Putamen (tissue), 1 donor: ENCODE measurements at regions not wholly inside any gene's neighbourhood (a gene's known extent, or its start where the extent isn't known, plus 50 kb on each side); places are given as distances from the start of the nearest gene placed in this dataset.
"Not testable (repeated sequence)": the region's sequence is repeated elsewhere in the genome, so short reads cannot be mapped to it uniquely, and the experiment has no call there.

Experiments used
- DNase-seq: peaks from one replicate; pipeline ENCODE4 v3.0.0-alpha.2; 2016; ENCODE audit warnings: low spot score

DNA sequence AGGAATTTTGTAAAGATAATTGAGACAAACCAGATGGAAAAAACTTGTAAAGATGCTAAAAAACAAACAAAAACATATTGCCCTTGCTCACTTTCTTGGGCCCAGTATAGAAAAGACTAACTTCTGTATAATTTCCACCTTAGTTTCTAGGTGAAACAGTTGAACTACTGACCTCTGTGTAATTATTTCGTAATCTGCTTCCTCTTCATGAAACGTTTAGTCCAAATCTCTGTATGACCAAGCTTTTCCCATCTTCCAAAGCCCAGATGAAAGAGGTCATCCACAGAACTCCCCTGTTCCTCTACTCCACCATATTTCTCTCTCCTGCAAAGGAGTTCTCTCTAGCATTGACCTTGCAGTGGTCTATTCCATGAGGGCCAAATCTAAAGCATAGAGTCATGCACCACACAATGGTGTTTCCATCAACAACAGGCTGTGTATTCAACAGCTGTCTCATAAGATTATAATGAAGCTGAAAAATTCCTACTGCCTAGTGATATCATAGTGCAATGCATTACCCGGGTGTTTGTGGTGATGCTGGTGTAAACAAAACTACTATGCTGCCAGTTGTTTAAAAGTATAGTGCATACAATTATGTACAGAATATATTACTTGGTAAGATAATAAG, 647.6 kb downstream of the TNS3 start:
- no peak for DNase-seq

- no peak for DNase-seq
Measured at GRCh38 chr7:46933596-46933995, 648.3 kb downstream of the TNS3 start.

DNA sequence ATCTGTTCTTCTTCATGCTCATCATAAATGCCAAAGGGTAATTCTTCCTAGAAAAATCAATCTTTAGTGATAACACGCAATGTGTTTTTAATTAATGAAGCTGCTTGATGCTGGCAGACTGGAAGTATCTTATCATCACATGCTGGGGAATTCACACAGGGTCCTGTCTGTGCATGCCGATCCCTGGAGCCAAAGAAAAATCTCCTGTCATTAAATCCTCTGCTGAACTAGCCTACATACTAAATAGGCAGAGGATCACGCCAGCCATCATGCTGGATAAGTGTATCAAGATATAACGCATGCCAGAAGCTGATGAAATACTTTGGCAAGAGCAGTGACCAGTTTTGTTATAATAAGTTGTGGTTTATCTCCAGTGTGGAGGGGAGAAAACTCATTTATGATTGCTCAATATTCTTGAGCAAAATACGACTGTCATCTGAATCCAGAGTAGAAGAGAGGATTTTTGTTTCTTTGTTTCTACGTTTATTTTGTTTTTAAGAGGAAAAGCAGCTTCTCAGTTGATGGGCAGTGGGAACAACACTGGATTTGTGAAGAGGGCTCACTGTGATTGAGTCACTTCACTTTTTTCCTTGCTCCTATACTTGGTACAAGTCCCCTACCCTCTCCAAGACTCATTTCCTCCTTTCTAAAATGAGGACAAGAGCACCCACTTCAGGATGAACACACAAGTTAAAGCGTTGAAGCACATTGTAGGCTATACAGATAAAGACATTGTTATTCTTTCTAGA, 649.1 kb downstream of the TNS3 start:
- DNase-seq: no peak

DNA sequence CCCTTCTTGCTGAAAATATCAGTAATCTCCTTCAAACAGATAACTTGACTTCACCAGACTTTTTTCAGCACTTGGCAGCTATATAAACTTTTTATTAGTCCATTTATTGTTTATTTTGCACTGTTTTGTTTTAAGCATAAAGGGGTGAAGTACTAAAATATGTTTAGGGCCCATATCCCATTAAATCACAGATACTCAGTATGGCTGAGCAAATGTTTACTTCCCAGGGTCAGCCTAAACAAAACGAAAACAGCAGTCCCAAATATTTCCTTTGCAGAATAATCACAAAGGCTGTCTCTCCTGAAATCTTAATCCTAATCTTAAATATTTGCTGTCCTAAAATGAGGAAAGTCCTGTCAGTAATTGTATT, 649.6 kb downstream of the TNS3 start:
- DNase-seq: no peak

DNA sequence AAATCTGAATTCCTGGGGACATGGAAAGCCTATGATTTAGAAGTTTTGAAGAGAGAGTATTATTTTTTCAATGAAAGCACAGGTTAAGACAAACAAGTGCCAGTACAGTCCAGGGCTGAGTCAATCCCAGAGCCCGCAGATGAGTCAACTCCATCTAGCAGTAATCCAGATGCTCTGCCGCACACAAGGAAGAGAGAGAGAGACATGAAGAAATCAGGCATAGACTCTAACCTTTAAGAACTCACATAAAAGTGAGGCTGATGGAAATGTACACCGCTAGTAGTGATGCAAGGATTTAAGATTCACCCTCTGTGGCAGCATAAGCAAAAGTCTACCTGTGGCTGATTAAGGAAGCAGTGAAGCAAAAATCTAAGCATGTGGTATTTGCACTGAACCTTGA, 651.5 kb downstream of the TNS3 start:
- no peak for DNase-seq

DNA sequence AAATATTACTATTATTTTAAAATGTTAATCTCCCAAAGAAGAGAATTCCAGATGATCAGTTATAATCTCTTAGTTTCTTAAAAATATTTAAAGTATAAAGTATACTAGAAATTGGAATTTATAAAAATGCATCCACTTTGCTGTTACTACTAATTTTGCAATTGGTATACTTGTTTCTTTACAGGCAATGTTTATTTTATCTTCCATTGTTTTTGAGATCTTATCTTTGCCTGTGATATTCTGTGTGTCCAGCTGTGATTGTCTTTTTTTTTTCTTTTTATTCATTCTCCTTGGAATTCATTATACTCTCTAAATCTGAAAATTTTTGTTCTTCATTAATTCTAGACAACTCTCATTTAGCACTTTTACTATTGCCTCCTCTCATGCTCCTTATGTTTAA, 652.6 kb downstream of the TNS3 start:
- DNase-seq: no peak

DNA sequence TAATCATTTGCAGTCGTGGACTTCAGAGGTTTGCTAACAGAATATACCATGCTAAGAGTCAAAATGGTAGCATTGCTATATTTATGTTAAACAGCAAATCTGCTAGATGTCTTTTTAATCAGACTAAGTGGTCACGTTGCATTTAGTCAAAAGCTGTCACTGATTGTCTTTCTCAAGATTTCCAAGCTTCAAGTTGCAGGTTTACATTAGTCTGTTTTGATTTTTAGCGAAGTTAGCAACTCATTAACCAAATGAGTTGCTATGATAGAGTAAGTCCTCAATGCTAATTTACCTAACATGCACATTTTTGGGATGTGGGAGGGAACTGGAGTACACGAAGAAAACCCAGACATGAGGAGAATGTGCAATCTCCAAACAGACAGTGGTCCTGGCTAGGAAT, 653.2 kb downstream of the TNS3 start:
- no peak for DNase-seq

GRCh38 chr7:46927131-46927810, 654.6 kb downstream of the TNS3 start:
- DNase-seq: no peak

DNA sequence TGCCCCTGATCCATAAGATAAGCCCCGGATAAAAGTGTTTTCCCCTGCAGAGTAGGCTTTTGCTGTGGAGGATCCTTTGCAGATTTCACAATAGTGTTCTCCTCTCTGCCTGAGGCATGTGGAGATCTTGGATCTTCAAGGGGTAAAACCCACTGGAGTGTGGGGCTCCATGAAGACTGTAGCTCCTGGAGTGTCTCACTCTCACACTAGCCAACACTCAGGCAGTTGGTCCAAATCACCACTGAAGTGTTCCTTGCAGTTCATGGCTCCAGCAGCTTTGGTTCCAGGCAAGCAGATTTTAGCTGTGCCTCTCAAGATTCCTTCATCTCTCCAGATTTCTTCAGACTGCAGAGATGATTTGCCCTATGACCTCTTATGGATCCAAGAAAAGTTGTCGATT, 665.3 kb downstream of the TNS3 start:
- no peak for DNase-seq

- no peak for DNase-seq
Measured at GRCh38 chr7:46912692-46913091, 669.2 kb downstream of the TNS3 start.

- DNase-seq: no peak
Measured at GRCh38 chr7:46909601-46910051, 672.3 kb downstream of the TNS3 start.

GRCh38 chr7:46908770-46909169, 673.1 kb downstream of the TNS3 start:
- no peak for DNase-seq

- not testable (repeated sequence) for DNase-seq
Measured at GRCh38 chr7:46904523-46904922, 677.4 kb downstream of the TNS3 start.

DNA sequence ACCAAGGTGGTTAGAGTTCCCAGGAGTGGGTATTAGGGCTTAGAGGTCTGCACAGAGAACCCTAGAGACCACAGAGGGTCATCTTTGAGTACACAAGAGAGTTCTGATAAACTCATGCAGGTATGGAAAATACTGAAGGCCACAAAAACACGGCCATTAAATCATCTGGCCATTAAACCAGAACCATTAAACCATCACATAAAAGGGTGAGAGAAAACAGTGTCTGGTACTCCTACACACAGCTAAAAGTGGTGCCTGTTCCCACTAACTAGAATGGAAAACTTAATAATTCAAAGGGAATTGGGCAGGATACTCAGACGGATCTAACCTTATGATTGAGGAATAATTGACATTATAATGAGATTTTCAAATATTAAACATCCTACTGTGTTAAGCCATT, 679.4 kb downstream of the TNS3 start:
- no peak for DNase-seq

- DNase-seq: peak; percentile 15
Measured at GRCh38 chr7:46900312-46901263, 681.3 kb downstream of the TNS3 start.

GRCh38 chr7:46897381-46897780, 684.5 kb downstream of the TNS3 start:
- no peak for DNase-seq

GRCh38 chr7:46886669-46887374, 695.1 kb downstream of the TNS3 start:
- DNase-seq: no peak

DNA sequence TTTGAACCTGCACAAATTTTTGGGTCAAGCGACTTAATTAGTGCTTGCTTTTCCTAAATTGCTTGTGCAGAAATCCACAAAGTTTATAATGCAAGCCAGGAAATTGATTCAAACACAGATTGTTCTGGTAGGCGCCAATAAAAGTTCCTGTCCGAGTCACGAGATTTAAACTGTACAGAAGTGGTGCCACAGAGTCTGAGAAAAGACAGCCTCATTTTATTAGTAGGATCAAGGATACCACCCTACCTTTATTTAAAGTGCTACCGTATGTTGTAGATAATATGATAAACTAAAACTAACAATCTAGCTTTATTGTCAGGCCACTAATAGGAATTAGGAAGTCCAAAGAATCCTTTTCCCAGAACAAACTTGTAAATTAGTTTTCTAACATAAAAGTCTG, 696.7 kb downstream of the TNS3 start:
- DNase-seq: no peak

DNA sequence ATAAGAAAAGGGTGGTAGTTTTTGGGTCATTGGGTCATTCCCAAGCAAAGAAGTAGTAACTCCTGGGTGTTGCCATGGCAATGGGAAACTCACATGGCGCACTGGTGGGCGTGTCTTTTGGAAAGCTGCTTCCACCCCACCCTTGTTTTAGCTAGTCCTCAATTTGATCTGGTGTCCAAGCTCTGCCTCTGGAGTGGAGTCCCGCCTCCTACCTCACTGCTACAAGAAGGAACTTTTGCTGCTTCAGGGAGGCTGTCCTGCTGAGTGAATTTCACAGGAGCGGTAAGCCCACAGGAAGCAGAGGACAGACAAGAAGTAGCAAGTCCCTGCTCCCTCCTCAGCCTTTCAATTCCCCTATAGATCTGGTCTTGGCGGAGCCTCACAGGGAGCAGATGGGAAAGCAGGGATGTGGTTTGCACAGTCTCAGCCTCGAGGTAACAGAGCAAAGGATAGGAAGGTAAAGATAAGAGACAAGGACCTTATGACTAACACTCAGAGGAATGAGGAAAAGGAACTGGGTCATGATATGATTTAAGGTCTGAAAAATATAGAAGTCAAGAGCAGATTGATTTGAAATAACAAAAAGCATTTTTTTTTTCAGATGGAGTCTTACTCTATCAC, 700.3 kb downstream of the TNS3 start:
- no peak for DNase-seq

DNA sequence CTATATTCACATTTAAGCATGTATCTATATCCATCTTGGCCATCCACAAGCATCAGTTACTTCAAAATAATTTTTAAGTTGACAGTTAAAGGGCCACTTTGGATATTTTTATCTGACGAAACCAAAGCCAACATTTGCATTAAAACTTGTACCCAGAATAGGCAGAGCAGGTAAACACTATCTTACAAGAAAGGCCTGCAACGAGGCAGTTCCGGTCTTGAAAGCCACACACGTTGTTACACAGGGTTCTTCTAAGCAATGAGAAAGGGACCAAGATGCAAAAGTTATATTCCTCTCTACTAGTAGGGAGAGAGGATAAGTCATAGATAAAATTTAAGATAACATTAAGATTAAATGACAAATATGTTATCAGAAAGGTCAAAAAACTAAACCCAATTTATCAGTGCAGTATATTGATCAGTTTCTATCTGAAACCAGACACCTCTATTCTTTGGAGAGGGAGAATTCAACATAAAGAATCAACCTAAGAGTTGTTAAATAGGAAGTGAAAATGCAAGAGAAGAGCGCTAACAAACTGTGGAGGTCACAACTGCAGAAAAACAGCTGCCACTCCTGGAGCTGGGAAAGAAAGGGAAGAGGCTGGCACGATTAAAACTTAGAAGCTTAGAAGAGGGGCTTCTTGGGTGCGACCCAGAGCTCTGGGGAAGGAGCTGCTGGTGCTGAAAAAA, 701.3 kb downstream of the TNS3 start:
- DNase-seq: no peak
